ENCODE measurements at regions not wholly inside any gene's neighbourhood (a gene's known extent, or its start where the extent isn't known, plus 50 kb on each side); places are given as distances from the start of the nearest gene placed in this dataset.
A peak's percentile ranks its signal among the peaks of the same experiment; 100 is the strongest.

GRCh38 chr17:62125307-62125706 is 60.2 kb upstream of the MED13 start:
- no peak overlapping the region for H3K4me3 ChIP-seq (replicated peaks in 1 of 3; ENCODE audit: insufficient read depth in 1 of 3, low read depth in 2 of 3, low read length in 3 of 3)
- intact Hi-C loops (cut with micrococcal nuclease; ENCODE audit: unreplicated experiment) (no loop called here), in situ Hi-C loops (cut with HindIII; ENCODE audit: extremely low pct_ligation_motif_present, low pct_unique_long_range_greater_than_20kb) (no loop called here)
- 69% methylated on average over 5 of the region's 5 CpGs for WGBS (ENCODE audit: low lambda C conversion rate)
- ATAC-seq (peak; percentile 56), FAIRE-seq (no peak), DNase-seq (ENCODE audit: low spot score) (no peak)
- POLR2A ChIA-PET, result no interaction called here
- H2AFZ ChIP-seq (ENCODE audit: low read length), result no peak overlapping the region
- no peak overlapping the region for H3K9ac ChIP-seq (ENCODE audit: insufficient read depth, low read depth, low read length)
- TF ChIP-seq SNRNP70 (IDR thresholded peaks at IDR 0.05; ENCODE audit: low read depth, low read length) (no peak), RNF219 (CRISPR knock-in tag; IDR thresholded peaks at IDR 0.05) (no peak)
- BruUV-seq (replicated peaks), result no TSS peak
- no peaks in the 10 kb centered on the region for H3K79me2 ChIP-seq (ENCODE audit: insufficient read depth, low read length)
- peaks cover 0 to 5% of the 10 kb centered on the region in 2 experiments; a peak in 1 of 5 replicates for H3K27me3 ChIP-seq (ENCODE audit: control insufficient read depth in 1 of 2, insufficient read depth in 2 of 2, low read length in 2 of 2)
- no peaks in the 10 kb centered on the region for H3K9me3 ChIP-seq (ENCODE audit: low read length)
- CTCF ChIA-PET (ENCODE audit: low intra/inter-chr PET ratio, low total read pairs), result no interaction called here
- H3K36me3 ChIP-seq (replicated peaks in 1 of 2; ENCODE audit: control insufficient read depth in 1 of 2, insufficient read depth in 2 of 2, low read length in 2 of 2), result no peaks in the 10 kb centered on the region
- no peaks in the 10 kb centered on the region for H4K20me1 ChIP-seq (ENCODE audit: insufficient read depth, low read length)
- no peak overlapping the region for H3K27ac ChIP-seq (ENCODE audit: extremely low read length, insufficient read depth, low read length)
- peaks cover 16% of the 10 kb centered on the region for H3K4me1 ChIP-seq (ENCODE audit: insufficient read depth, low read length)
- no peak overlapping the region for H3K4me2 ChIP-seq (ENCODE audit: low read depth, low read length)

- FAIRE-seq, result no peak
- H2AFZ ChIP-seq (ENCODE audit: low read length), result no peak overlapping the region
- no peaks in the 10 kb centered on the region for H3K9me3 ChIP-seq (ENCODE audit: low read length)
- ATAC-seq, result peak; percentile 35; the same call in 1 of the 3 replicates
- H4K20me1 ChIP-seq (ENCODE audit: insufficient read depth, low read length), result no peaks in the 10 kb centered on the region
- no peak overlapping the region for H3K27ac ChIP-seq (ENCODE audit: extremely low read length, insufficient read depth, low read length)
- peak; percentile 34 for DNase-seq (ENCODE audit: low spot score)
- in situ Hi-C loops (cut with HindIII; ENCODE audit: extremely low pct_ligation_motif_present, low pct_unique_long_range_greater_than_20kb), result no loop called here
- H3K4me2 ChIP-seq (ENCODE audit: low read depth, low read length), result 0 out of 2 replicates have a peak overlapping the region, but pooled peaks have one; percentile 4
- no peaks in the 10 kb centered on the region for H3K36me3 ChIP-seq (replicated peaks in 1 of 2; ENCODE audit: control insufficient read depth in 1 of 2, insufficient read depth in 2 of 2, low read length in 2 of 2)
- intact Hi-C loops (cut with micrococcal nuclease; ENCODE audit: unreplicated experiment), result no loop called here
- BruUV-seq (replicated peaks), result no TSS peak
- H3K79me2 ChIP-seq (ENCODE audit: insufficient read depth, low read length), result no peaks in the 10 kb centered on the region
- no peak overlapping the region for H3K9ac ChIP-seq (ENCODE audit: insufficient read depth, low read depth, low read length)
- peaks cover 9% of the 10 kb centered on the region for H3K4me1 ChIP-seq (ENCODE audit: insufficient read depth, low read length)
- no peak overlapping the region for H3K4me3 ChIP-seq (replicated peaks in 1 of 3; ENCODE audit: insufficient read depth in 1 of 3, low read depth in 2 of 3, low read length in 3 of 3)
- peaks cover 0 to 5% of the 10 kb centered on the region in 2 experiments; a peak in 1 of 5 replicates for H3K27me3 ChIP-seq (ENCODE audit: control insufficient read depth in 1 of 2, insufficient read depth in 2 of 2, low read length in 2 of 2)
- CTCF ChIA-PET (ENCODE audit: low intra/inter-chr PET ratio, low total read pairs), result no interaction called here
- POLR2A ChIA-PET, result no interaction called here
- WGBS (ENCODE audit: low lambda C conversion rate), result 64% methylated on average over 4 of the region's 4 CpGs
- TF ChIP-seq KDM3A (CRISPR knock-in tag; IDR thresholded peaks at IDR 0.05; ENCODE audit: low read depth), result no peak
- TF ChIP-seq SOX13 (IDR thresholded peaks at IDR 0.05), result peak; percentile 28; the same call in 1 of the 2 replicates
- peak in 1 of 2 experiments; percentile 86; a peak in 2 of 4 replicates for TF ChIP-seq SOX13 (CRISPR knock-in tag; conservative IDR thresholded peaks at IDR 0.05 in 1 of 2, IDR thresholded peaks at IDR 0.05 in 1 of 2)
- peak; percentile 56 for TF ChIP-seq TCF7 (IDR thresholded peaks at IDR 0.05; ENCODE audit: low read depth)
- peak; percentile 44 for TF ChIP-seq BHLHE40 (IDR thresholded peaks at IDR 0.05; ENCODE audit: low read length)
- TF ChIP-seq SOX5 (CRISPR knock-in tag; IDR thresholded peaks at IDR 0.05; ENCODE audit: borderline replicate concordance), result peak; percentile 86
- peak; percentile 42; the same call in 1 of the 2 replicates for TF ChIP-seq ZNF644 (CRISPR knock-in tag; IDR thresholded peaks at IDR 0.05; ENCODE audit: low read depth)
- TF ChIP-seq ARNT (IDR thresholded peaks at IDR 0.05), result no peak
- no peak for TF ChIP-seq SOX6 (IDR thresholded peaks at IDR 0.05)
- TF ChIP-seq SOX6 (CRISPR knock-in tag; IDR thresholded peaks at IDR 0.05), result peak; percentile 66
- TF ChIP-seq FOXK1 (CRISPR knock-in tag; IDR thresholded peaks at IDR 0.05; ENCODE audit: borderline replicate concordance, low read depth), result no peak
- no peak for TF ChIP-seq FIP1L1 (IDR thresholded peaks at IDR 0.05; ENCODE audit: borderline replicate concordance, insufficient read depth, low read depth, low read length)
Measured at GRCh38 chr17:62121025-62121730, 56.1 kb upstream of the MED13 start.

Data from HepG2 (cell line).